ENCODE measurements at regions not wholly inside any gene's neighbourhood (a gene's known extent, or its start where the extent isn't known, plus 50 kb on each side); places are given as distances from the start of the nearest gene placed in this dataset.

DNA sequence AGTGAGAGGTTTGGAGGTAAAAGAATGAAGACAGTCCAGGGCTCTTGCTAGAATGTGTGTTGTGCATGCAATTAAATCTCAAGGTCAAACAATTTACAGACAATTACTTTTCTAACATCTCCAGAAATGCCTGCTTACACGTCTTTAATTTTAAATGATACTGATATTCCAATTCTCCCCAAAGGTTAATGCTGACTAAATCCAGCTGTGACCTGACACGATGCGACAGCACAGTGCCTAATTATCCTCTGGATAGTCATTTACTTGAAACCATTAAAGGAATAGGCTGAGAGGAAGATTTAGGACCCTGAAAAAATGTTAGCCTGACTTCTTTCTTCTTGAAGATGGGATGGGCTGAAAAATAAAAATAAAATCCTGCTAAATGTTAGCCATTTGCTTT is 178.2 kb upstream of the MMS22L start:
- no peaks in the 10 kb centered on the region for H3K79me2 ChIP-seq (ENCODE audit: insufficient read depth, low read length)
- POLR2A ChIA-PET: no interaction called here
- no TSS peak for BruUV-seq (replicated peaks)
- intact Hi-C loops (cut with micrococcal nuclease): no loop called here
- no peak overlapping the region for H3K27ac ChIP-seq (ENCODE audit: low read depth, low read length)
- CTCF ChIA-PET: no interaction called here
- H4K20me1 ChIP-seq (ENCODE audit: insufficient read depth): no peaks in the 10 kb centered on the region
- no peaks in the 10 kb centered on the region for H3K9me2 ChIP-seq (ENCODE audit: insufficient read depth)
- RAD21 ChIA-PET (ENCODE audit: low non-redundant PET in 1 of 2, low total read pairs in 2 of 2, uncharacterized antibody in 2 of 2, unreplicated experiment in 2 of 2): no interaction called here
- no peak overlapping the region for H3K4me3 ChIP-seq (replicated peaks in 1 of 2; ENCODE audit: low read depth in 1 of 2, low read length in 2 of 2)
- H2AFZ ChIP-seq (ENCODE audit: low read depth, low read length, poor library complexity, severe bottlenecking): no peak overlapping the region
- TF ChIP-seq POLR2A (IDR thresholded peaks at IDR 0.05; ENCODE audit: borderline replicate concordance, extremely low read depth, insufficient read depth, insufficient read length): no peak
- no peak for TF ChIP-seq ZFX (IDR thresholded peaks at IDR 0.05)
- no peak for TF ChIP-seq CBX3 (IDR thresholded peaks at IDR 0.05; ENCODE audit: low read depth)
- no peak for TF ChIP-seq ELF1 (IDR thresholded peaks at IDR 0.05; ENCODE audit: borderline replicate concordance, low read depth)
- TF ChIP-seq FOSL1 (IDR thresholded peaks at IDR 0.05; ENCODE audit: low read depth): no peak
- TF ChIP-seq CEBPB (IDR thresholded peaks at IDR 0.05; ENCODE audit: low read depth): no peak
- no peak for TF ChIP-seq SP1 (IDR thresholded peaks at IDR 0.05; ENCODE audit: low read depth)
- TF ChIP-seq, protein P1, sequence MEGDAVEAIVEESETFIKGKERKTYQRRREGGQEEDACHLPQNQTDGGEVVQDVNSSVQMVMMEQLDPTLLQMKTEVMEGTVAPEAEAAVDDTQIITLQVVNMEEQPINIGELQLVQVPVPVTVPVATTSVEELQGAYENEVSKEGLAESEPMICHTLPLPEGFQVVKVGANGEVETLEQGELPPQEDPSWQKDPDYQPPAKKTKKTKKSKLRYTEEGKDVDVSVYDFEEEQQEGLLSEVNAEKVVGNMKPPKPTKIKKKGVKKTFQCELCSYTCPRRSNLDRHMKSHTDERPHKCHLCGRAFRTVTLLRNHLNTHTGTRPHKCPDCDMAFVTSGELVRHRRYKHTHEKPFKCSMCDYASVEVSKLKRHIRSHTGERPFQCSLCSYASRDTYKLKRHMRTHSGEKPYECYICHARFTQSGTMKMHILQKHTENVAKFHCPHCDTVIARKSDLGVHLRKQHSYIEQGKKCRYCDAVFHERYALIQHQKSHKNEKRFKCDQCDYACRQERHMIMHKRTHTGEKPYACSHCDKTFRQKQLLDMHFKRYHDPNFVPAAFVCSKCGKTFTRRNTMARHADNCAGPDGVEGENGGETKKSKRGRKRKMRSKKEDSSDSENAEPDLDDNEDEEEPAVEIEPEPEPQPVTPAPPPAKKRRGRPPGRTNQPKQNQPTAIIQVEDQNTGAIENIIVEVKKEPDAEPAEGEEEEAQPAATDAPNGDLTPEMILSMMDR (IDR thresholded peaks at IDR 0.05 in 2 of 3, conservative IDR thresholded peaks at IDR 0.05 in 1 of 3; ENCODE audit: borderline replicate concordance in 1 of 3, insufficient read depth in 1 of 3, low read depth in 2 of 3, low read length in 2 of 3): no peak
- no peak for TF ChIP-seq SIN3A (IDR thresholded peaks at IDR 0.05; ENCODE audit: low read depth)
- no peak for TF ChIP-seq RAD21 (IDR thresholded peaks at IDR 0.05; ENCODE audit: low read depth)
- TF ChIP-seq JUND (IDR thresholded peaks at IDR 0.05): no peak
- TF ChIP-seq, protein P2, sequence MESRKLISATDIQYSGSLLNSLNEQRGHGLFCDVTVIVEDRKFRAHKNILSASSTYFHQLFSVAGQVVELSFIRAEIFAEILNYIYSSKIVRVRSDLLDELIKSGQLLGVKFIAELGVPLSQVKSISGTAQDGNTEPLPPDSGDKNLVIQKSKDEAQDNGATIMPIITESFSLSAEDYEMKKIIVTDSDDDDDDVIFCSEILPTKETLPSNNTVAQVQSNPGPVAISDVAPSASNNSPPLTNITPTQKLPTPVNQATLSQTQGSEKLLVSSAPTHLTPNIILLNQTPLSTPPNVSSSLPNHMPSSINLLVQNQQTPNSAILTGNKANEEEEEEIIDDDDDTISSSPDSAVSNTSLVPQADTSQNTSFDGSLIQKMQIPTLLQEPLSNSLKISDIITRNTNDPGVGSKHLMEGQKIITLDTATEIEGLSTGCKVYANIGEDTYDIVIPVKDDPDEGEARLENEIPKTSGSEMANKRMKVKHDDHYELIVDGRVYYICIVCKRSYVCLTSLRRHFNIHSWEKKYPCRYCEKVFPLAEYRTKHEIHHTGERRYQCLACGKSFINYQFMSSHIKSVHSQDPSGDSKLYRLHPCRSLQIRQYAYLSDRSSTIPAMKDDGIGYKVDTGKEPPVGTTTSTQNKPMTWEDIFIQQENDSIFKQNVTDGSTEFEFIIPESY (IDR thresholded peaks at IDR 0.05; ENCODE audit: extremely low read depth, insufficient replicate concordance, low read length): no peak
- DNase-seq (ENCODE audit: low read depth, low spot score) (no peak), ATAC-seq (no peak)
- H3K4me2 ChIP-seq (ENCODE audit: low read length): no peak overlapping the region
- no peaks in the 10 kb centered on the region for H3K36me3 ChIP-seq (ENCODE audit: control insufficient read depth in 1 of 2, insufficient read depth in 2 of 2, low read length in 2 of 2)
- H3K9me3 ChIP-seq (ENCODE audit: control insufficient read depth in 1 of 2, insufficient read depth in 1 of 2, low read depth in 1 of 2, low read length in 2 of 2): no peaks in the 10 kb centered on the region
- peaks cover 47% of the 10 kb centered on the region for H3K27me3 ChIP-seq (ENCODE audit: insufficient read depth, low read length)
- H3K9ac ChIP-seq (ENCODE audit: low read length): no peak overlapping the region
- no peaks in the 10 kb centered on the region for H3K4me1 ChIP-seq (ENCODE audit: control insufficient read depth in 1 of 2, insufficient read depth in 2 of 2, low read length in 2 of 2)

All from HCT116 (cell line).